ENCODE measurements at regions not wholly inside any gene's neighbourhood (a gene's known extent, or its start where the extent isn't known, plus 50 kb on each side); places are given as distances from the start of the nearest gene placed in this dataset.
"Not testable (repeated sequence)": the region's sequence is repeated elsewhere in the genome, so short reads cannot be mapped to it uniquely, and the experiment has no call there.

DNA sequence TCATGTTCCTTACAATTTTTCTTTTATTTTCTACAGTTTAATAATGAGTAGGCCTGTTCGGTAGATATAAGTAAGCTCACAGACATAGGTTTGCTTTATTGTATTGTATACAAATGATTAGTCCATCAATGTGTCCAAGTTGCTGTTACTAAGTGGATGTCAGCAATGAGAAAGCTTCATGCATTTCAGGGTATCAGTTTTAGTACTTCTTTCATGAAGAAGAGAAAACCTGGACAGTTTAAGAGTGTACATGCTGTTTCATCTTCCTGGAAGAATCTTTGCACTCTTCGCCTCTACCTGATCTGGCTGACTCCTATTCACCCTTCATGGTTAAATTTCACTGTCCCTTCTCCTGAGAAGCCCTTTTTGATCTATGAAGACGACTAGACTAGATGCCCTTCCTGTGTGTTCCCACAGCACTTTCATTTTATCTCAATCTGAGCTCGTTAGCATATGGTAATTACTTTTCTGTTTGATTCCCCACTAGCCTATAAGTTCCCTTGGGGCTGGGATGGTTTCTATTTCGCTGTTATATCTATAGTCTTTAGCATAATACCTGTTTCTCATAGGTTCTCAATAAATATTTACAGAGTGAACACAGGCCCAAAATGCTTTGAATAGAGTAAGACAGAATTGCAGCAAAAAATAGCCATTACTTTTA lies 70.7 kb downstream of the CETN3 start:
- no peak for DNase-seq (ENCODE audit: low read depth)

DNA sequence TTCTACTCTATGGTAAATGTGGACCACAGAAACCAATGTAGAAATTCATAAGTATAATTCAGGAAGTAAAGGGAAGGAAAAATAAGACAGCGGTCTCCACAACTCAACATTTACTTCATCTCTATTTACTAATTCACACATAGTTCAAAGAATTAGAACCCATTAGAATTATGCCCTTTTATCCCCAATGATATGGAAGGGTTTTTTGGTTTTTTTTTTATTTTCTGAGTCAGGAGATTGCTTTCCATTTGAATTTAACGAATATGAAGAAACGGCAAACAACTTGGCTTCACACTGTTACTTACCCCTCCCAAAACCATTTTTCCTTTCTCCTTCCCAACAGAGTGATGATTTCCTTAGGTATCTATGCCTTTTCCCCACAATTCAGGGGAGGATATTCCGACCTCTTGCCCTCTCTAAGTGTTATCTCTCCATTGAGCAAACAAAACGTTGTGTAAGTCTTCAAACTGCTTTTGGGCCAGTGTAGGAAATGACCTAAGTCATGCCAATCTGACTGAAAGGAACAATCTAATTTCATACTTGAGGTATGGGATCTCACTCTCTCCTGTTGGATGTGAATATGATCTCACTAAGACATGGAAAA lies 72.0 kb downstream of the CETN3 start:
- DNase-seq (ENCODE audit: low read depth) = no peak

DNA sequence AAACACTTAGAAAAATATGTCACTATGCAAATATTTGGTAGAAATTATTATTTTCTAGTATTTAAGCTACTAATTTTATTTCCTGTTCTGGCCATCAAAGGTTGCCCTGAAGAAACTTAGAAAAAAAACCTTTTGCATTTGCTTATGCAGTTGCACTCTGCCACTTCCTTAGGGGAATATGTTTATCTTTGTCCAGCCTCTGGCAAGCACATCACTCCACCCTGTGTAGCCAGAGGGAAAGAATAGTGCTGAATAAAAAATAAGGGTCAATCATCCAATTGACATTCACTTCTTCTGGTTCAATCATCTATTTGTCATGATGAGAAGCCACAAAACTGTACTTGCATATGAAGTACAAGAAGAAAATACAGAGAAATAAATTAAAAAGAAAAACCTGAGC lies 72.8 kb downstream of the CETN3 start:
- DNase-seq (ENCODE audit: low read depth) = no peak

DNA sequence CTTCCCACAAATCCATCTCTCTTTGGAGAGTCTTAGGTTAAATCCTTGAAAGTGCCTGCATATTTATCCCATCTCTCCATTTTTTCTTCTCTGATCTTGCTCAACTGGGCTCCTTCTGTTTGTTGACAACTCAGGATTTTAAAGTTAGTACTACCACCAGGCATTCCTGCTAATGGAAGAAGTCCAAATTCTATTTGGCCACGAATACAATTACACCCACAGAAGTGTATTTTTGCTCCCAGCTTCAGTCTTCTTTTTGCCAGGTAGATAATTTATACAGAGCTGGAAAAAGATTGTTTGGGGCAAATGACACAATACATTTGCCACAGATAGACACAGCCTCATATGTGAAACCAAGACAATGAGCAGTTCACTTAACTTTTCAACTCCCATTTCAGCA lies 74.8 kb downstream of the CETN3 start:
- DNase-seq (ENCODE audit: low read depth) = no peak

DNA sequence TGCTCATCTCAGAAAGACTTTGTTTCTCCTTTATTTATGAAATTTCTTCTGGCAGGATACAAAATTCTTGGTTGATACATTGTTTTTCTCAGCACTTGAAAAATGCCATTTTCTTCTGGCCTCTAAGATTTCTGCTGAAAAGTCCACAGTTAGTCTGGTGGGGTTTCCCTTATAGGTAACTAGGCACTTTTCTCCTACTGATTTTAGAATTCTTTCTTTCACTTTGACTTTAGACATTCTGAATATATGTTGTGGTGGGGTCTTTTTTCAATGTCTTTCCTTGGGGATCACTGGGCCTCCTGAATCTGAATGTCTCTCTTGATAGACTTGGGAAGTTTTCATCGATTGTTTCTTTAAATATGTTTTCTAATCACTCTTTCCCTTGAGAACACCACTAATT lies 79.6 kb downstream of the CETN3 start:
- no peak for DNase-seq (ENCODE audit: low read depth)

DNA sequence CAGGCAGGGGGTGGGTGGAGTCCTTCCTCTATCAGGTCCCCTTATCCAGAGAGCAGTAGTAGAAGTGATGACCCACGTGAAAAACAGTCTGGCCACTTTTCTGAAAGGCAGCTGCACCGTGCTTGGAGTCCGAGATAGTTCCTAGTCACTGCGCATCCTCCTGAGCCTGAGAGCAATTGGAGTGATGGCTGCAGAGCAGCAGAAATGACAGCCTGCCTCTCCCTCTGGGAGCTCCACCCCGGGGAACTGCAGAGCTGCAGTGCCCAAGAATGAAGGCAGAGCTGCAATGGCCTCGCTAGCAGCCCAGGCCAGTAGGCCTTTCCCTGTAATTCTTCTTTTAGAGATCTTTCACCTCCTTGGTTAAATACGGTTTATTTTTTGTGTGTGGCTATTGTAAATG lies 82.6 kb downstream of the CETN3 start:
- no peak for DNase-seq (ENCODE audit: low read depth)

DNA sequence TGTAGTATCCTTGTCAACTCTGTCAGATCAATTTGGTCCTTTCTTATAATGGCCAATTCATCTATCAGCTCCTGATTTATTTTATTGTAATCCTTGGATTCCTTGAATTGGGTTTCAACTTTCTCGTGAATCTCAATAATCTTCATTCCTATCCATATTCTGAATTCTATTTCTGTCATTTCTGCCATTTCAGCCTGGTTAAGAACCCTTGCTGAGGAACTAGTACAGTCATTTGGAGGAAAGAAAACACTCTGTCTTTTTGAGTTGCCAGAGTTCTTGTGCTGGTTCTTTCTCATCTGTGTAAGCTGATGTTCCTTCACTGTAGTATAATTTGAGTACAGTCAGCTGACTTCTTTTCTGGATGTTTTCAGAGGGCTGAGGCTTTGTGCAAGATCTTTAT lies 84.5 kb downstream of the CETN3 start:
- no peak for DNase-seq (ENCODE audit: low read depth)

DNA sequence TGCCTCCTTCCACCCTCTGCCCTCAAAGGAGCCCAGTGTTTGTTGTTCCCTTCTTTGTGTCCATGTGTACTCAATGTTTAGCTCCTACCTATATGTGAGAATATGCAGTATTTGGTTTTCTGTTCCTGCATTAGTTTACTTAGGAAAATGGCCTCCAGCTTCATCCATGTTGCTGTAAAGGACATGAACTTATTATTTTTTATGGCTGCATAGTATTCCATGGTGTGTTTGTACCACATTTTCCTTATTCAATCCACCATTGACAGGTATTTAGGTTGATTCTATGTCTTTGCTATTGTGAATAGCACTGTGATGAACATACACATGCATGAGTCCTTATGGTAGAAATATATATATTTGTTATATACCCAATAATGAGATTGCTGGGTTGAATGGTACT lies 89.2 kb downstream of the CETN3 start:
- DNase-seq (ENCODE audit: low read depth) = not testable (repeated sequence)

DNA sequence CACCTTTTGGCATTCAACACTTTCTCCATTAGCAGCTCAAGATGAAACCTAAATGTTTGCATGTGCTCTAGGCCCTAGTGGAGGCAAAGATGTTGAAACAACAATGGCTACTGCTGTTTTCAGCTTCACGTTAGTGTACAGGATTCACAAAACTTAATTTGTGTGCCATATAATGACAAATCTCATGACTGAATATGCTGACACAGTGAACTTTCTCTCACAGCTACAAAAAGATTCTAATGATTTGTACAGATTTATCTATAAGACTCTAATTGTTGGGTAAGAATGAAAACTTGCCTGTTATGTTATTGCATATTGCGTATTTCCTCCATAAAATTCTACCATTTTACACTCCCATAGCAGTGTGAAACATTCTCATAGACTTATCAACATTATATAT lies 97.5 kb downstream of the CETN3 start:
- no peak for DNase-seq (ENCODE audit: low read depth)

DNA sequence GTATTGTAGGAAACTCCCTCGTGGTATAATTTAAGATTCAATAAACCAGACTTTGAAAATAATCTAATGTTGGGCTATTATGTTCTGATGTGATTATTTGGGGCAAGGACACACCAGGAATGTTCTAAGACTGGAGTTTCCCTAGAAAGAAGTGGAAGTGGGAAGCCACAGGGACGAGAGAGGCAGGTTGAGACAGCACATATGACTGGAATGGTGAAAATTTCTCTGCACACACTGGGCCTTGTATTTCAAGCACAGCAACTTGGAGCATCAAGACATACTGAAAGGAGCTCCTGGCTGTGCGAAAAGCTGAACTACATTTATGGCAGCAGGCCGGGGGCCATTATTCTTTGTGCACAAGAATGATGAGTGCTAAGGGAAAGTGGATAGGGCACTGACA lies 98.2 kb downstream of the CETN3 start:
- DNase-seq (ENCODE audit: low read depth) = no peak

DNA sequence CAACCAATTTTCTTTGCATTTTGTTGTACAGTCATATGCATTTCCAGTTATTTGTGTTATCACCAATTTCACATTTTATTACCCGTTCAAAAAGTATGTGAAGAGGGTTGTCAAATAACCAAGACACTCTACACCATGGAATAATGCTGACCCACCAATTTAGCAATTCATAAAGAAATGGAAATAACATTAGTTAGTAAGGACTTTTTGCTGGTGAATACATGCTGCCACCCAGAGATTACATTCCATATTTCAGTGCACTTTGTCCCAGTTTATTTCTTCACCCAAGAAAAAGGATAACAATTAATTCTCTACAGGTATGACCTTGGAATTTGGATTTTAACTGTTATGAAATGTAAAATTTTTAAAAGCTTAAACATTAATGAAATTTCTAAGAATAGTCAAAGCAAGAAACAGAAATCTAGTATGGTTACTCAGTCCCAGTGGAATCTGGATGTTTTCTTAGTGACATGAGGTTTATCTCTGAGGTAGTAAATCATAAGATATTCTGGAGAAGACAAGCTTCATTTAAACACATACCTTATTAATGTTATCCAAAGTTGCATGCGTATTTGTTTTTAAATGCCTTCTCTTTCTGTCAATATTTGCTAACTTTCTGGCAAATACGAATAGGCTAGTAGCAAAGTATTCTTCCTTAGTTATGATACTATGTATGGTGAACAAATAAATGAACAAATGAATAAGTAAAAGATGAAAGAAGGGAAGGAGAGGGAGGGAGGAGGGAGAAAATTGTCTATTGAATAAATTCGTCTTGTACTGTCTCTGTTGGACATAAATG lies 100.6 kb downstream of the CETN3 start:
- DNase-seq (ENCODE audit: low read depth) = no peak

DNA sequence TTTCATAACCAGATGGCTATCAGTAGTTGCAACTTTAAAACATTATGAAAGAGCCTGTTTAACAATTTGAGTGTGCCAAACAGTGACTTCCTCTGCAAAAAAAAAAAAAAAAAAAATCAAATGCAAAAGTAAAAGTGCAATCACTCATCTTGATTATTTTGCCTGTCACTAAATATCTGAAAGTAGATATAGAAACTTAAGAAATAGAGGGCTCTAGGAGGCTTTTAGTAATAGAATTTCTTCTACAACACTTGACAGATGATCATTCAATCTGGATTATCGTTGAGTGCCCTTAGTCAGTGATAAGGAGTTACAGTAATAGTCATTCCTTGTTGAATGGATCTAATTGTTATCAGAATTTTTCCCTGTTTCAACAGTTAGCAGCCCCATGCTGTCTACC lies 101.8 kb downstream of the CETN3 start:
- DNase-seq (ENCODE audit: low read depth) = no peak

DNA sequence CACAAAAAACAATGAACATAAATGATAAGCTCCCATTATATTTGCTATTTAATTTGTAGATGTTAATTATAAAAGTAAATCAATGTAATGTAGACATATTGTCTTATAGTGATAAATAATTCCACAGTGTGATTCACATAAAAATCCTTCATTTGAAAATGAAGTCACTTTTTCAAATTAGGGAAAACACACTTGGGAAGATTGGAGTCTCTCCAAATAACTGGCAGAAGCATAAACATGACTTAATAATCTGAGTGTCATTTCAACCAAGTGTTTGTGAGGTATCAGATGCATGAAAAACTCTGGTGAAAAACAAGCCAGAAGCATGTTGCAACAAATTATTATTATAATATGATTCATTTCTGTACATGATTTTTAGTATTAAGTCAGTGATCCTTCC lies 102.2 kb downstream of the CETN3 start:
- no peak for DNase-seq (ENCODE audit: low read depth)

DNA sequence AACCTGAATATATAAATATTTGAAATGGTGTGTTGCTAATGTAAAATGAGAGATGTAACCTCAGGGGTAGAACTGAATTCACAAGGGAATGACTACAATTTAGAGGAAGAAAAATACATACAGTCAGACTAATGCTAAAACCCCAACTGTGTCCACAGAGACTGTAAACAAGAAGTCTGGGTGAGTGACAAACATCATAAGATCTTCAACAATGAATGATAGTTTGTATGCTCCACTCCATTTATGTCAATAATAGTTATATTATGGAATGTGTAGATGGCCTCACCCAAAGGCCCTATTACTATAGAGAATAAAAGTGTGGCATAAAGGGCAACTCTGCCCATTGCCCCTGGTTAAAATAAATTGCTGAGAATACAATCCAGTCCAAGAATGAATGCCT lies 102.9 kb downstream of the CETN3 start:
- DNase-seq (ENCODE audit: low read depth) = no peak

DNA sequence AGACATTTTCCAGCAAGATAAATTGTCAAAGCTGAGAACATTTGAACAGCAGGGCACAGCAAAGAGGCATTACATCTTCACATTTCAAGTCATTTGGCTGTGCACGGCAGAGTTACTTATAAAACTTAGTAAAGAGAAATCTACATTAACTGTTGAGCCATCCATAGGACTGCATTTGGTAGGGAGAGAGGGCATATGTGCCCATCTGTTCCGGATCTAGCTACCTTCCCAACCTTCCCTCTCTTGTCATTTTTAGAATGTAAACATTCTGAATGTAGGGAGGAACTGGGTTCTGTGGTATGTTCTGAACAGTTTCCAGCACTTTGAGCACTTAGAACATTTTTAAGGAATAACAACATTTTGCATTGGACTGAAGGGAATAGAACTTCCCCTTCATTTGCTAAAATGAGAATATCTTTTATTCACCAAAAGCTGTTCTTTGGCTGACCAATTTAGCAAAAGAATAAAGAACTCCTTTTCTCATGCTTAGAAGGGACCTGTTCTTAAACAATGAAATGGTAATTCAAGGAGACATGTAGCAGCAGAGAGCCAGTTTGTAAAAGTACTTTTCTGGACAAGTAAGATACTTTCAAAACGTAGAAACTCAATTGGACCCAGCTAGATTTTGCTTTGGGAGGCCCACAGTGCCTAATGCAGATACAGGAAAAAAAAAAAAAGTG lies 104.4 kb downstream of the CETN3 start:
- no peak for DNase-seq (ENCODE audit: low read depth)

DNA sequence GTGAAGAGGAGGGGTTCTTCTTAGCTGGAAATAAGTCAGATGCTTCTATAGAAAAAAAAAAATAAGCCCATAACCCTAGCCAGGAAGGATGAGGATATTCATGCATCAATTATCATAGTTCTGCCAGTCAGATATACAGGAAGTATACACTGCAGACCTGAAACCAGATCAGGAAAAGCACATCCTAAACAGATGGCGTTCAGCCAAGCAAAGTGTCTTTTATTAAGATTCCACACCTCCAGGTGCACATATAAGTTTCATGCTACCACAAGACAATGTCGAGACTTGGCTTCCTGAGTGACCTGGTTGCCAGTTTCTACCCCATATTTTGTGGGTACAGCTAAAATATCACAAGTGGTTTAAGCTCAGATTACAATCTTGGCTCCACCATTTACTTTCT lies 108.3 kb downstream of the CETN3 start:
- no peak for DNase-seq (ENCODE audit: low read depth)

DNA sequence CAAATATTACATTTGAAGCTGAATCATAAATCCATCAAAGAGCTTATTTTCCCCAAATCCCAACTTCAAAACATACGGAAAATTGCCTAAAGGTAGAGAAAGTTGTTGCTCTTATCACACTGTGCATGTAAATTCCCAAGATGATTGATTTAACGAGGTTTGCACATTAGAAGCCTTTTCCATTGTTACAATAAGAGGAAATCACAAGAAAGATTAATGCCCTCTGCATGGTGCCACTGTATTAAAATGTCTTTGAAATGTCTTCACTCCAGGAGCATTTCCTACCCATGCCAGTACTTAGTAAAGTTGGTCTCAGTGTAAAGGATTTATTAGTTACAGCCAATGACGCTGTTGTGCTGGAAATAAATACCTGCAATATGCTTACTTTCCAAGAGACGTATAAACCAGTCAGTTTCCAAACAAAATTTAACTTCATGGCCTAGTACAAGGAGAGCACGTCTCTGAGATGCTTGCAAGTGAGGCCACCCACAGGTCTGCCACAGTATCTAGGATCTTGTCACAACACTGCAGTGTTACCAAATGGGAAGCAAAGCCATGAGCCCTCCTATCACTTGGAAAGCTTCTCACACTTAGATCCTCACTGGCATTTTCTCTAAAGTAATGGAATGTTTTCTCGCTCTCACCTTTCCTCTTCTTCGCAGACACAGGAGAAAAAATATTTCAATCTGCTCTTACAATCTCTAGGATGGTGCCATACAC lies 112.4 kb downstream of the CETN3 start:
- DNase-seq (ENCODE audit: low read depth) = no peak

DNA sequence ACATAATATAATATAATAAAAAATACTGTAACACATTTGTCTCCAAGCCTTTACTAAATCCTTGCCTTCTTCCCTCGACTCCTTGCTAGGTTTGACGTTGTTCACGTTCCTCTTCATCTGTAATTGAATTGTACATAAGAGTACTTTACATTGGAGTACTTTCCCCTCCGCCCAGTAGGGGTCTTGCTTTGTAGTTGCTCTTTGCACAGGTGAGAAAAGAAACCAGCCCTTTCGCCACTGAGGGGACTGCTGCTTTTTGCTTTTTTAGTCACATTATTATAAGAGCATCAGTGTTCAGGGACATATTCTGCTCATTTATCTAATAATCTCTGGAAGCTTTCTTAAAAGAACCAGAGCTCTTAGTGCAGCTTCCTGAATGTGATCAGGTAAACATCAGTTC lies 115.0 kb downstream of the CETN3 start:
- no peak for DNase-seq (ENCODE audit: low read depth)

DNA sequence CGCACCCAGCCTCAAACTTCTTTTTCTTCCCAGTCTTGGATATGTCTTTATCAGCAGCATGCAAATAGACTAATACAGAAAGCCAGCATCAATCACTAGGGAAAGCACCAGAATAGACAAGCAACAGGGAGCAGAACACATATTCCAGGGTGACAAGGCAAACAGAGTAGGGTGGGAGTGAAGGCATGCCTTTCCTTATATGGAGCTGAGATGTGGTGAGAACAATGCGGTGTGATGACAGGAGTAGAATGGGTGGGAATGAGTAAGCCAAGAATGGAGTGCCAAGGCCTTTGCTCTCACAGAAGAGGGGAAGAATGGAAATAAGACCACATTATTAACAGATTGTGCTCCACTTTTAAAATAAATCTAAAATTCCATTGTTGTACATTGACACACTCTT lies 115.6 kb downstream of the CETN3 start:
- DNase-seq (ENCODE audit: low read depth) = peak; percentile 79

DNA sequence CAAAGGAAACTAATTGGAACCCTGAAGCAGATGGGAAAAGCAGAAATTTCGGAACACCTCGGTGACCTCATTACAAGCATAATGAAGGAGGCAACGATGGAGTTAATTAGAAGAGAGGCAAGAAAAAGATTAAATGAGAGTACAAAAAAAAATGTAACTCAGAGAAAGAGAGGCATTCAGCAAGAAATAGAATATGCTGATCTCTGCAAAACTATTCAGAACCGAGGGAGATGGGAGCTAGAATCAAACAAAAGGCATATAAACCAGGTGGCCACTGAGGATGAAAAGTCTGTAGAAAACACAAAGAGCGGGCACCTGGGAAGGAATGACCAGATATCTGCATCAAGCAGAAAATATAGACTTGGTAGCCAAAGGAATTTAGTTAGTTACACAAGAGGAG lies 118.9 kb downstream of the CETN3 start:
- no peak for DNase-seq (ENCODE audit: low read depth)

DNA sequence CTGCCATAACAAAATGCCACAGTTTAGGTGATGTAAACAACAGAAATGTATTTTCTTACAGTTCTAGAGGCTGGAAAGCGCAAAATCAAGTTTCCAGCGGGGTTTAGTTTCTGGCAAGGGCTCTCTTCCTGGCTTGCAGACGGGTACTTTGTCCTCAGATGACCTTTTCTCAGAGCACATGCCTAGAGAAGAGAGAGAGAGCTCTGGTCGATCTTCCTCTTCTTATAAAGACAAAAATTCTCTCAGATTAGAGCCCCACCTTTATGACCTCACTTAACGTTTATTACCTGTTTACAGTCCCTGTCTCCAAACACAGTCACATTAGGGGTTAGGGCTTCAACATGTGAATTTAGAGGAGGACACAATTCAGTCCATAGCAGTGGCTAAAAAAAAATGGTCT lies 119.7 kb downstream of the CETN3 start:
- no peak for DNase-seq (ENCODE audit: low read depth)

DNA sequence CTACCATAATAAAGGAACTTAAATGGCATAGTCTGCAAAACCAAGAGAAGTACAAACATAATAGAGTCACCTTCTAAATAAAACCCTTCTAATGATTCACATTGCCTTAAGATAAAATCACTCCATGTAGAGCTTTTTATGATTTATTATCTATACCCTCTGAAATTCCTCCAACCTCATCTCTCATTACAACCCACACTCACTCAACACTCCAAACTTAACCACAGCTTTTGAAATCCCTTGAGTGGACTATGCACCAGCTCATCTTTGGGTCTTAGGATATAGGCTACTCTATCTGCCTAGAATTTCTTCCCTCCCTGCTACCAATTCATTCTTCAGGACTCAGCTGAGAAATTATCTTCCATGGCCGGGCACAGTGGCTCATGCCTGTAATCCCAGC lies 122.5 kb downstream of the CETN3 start:
- no peak for DNase-seq (ENCODE audit: low read depth)

Measured in HT1080 (cell line).